ENCODE measurements at regions not wholly inside any gene's neighbourhood (a gene's known extent, or its start where the extent isn't known, plus 50 kb on each side); places are given as distances from the start of the nearest gene placed in this dataset.

GRCh38 chr4:125515016-125515415 lies 200.3 kb downstream of the FAT4 start:
- no peak overlapping the region for H3K4me3 ChIP-seq (ENCODE audit: low read length)
- no peak for DNase-seq (ENCODE audit: low read depth)
- H3K27me3 ChIP-seq (replicated peaks; ENCODE audit: control insufficient read depth, insufficient read depth, low read length), result no peaks in the 10 kb centered on the region
- H3K4me1 ChIP-seq (ENCODE audit: control insufficient read depth, insufficient read depth, low read length), result no peaks in the 10 kb centered on the region
- peaks cover 5% of the 10 kb centered on the region for H3K9me3 ChIP-seq (ENCODE audit: control insufficient read depth, low read length)
- no peaks in the 10 kb centered on the region for H3K36me3 ChIP-seq (ENCODE audit: control insufficient read depth, insufficient read depth, low read length, severe bottlenecking)
- H3K9ac ChIP-seq (ENCODE audit: low read length), result no peak overlapping the region

DNA sequence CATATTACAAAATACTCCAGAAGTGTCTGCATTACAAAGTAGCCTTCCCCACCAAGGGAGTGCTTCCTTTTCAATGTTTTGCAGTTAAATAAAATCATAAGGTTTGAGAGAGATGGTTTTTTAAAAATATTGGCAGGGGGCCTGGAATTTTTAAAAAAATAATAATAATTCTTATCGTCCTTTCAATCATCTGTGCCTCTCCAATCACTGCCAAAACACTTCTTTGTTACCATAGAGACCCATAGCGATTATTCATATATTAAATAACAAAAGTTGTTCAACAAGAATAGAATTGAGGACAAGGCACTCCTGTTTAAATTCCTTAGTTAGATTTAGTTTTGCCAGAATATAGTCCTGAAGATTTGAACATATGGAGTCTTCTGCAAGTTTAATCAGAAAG lies 203.1 kb downstream of the FAT4 start:
- Histone ChIP-seq H3K36me3 (ENCODE audit: control insufficient read depth, insufficient read depth, low read length, severe bottlenecking) (no peaks in the 10 kb centered on the region), H3K4me3 (ENCODE audit: low read length) (no peak overlapping the region), H3K27me3 (replicated peaks; ENCODE audit: control insufficient read depth, insufficient read depth, low read length) (no peaks in the 10 kb centered on the region), H3K4me1 (ENCODE audit: control insufficient read depth, insufficient read depth, low read length) (no peaks in the 10 kb centered on the region), H3K9me3 (ENCODE audit: control insufficient read depth, low read length) (peaks cover 5% of the 10 kb centered on the region), H3K9ac (ENCODE audit: low read length) (no peak overlapping the region)
- DNase-seq (ENCODE audit: low read depth), result no peak

- no peaks in the 10 kb centered on the region for H3K36me3 ChIP-seq (ENCODE audit: control insufficient read depth, insufficient read depth, low read length, severe bottlenecking)
- peaks cover 5% of the 10 kb centered on the region for H3K9me3 ChIP-seq (ENCODE audit: control insufficient read depth, low read length)
- no peaks in the 10 kb centered on the region for H3K4me1 ChIP-seq (ENCODE audit: control insufficient read depth, insufficient read depth, low read length)
- DNase-seq (ENCODE audit: low read depth), result no peak
- H3K4me3 ChIP-seq (ENCODE audit: low read length), result no peak overlapping the region
- no peak overlapping the region for H3K9ac ChIP-seq (ENCODE audit: low read length)
- H3K27me3 ChIP-seq (replicated peaks; ENCODE audit: control insufficient read depth, insufficient read depth, low read length), result no peaks in the 10 kb centered on the region
Observed at GRCh38 chr4:125518281-125518680, 203.5 kb downstream of the FAT4 start.

GRCh38 chr4:125519371-125520146 lies 204.8 kb downstream of the FAT4 start:
- Histone ChIP-seq H3K36me3 (ENCODE audit: control insufficient read depth, insufficient read depth, low read length, severe bottlenecking) (no peaks in the 10 kb centered on the region), H3K27me3 (replicated peaks; ENCODE audit: control insufficient read depth, insufficient read depth, low read length) (no peaks in the 10 kb centered on the region), H3K9ac (ENCODE audit: low read length) (no peak overlapping the region), H3K4me1 (ENCODE audit: control insufficient read depth, insufficient read depth, low read length) (no peaks in the 10 kb centered on the region), H3K4me3 (ENCODE audit: low read length) (no peak overlapping the region), H3K9me3 (ENCODE audit: control insufficient read depth, low read length) (peaks cover 5% of the 10 kb centered on the region)
- DNase-seq (ENCODE audit: low read depth), result no peak

DNA sequence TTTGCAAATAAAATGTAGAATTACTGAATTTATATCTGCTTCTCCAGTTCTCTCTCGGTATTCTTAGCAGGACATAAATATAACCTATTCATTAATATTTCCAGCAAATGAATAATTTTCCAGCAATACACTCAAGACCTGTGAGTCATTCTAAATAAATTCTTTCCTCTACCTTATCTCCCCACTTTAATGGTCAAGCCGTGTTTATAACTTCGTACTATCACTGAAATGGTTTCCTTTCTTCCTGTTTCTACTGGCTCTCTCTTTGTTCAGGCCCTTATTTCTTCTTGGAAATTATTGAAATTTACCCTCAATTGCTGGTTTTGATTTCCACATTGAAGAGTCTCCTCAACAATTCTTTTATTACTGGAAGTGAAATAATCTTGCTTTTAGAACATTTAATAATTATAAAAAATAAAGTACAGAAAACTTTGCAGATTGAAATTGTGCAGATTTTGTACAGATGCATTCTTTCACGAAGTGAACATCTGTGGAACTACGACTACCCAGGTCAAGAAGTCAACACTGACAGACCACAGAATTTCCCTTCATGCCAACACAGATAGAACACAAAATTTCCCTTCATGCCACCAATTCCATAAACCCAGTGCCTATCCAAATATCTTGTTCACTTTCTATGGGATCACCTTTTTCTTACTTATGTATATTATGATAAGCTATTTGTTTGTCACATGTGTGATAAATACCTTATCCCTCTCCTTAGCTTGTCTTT lies 205.7 kb downstream of the FAT4 start:
- peaks cover 1% of the 10 kb centered on the region for H3K9me3 ChIP-seq (ENCODE audit: control insufficient read depth, low read length)
- no peaks in the 10 kb centered on the region for H3K4me1 ChIP-seq (ENCODE audit: control insufficient read depth, insufficient read depth, low read length)
- no peak for DNase-seq (ENCODE audit: low read depth)
- no peaks in the 10 kb centered on the region for H3K27me3 ChIP-seq (replicated peaks; ENCODE audit: control insufficient read depth, insufficient read depth, low read length)
- H3K9ac ChIP-seq (ENCODE audit: low read length), result no peak overlapping the region
- no peaks in the 10 kb centered on the region for H3K36me3 ChIP-seq (ENCODE audit: control insufficient read depth, insufficient read depth, low read length, severe bottlenecking)
- no peak overlapping the region for H3K4me3 ChIP-seq (ENCODE audit: low read length)

GRCh38 chr4:125522588-125522987 lies 207.8 kb downstream of the FAT4 start:
- Histone ChIP-seq H3K36me3 (ENCODE audit: control insufficient read depth, insufficient read depth, low read length, severe bottlenecking) (no peaks in the 10 kb centered on the region), H3K9me3 (ENCODE audit: control insufficient read depth, low read length) (no peaks in the 10 kb centered on the region), H3K9ac (ENCODE audit: low read length) (no peak overlapping the region), H3K4me3 (ENCODE audit: low read length) (no peak overlapping the region), H3K27me3 (replicated peaks; ENCODE audit: control insufficient read depth, insufficient read depth, low read length) (no peaks in the 10 kb centered on the region), H3K4me1 (ENCODE audit: control insufficient read depth, insufficient read depth, low read length) (no peaks in the 10 kb centered on the region)
- no peak for DNase-seq (ENCODE audit: low read depth)

- H3K4me3 ChIP-seq (ENCODE audit: low read length), result no peak overlapping the region
- no peaks in the 10 kb centered on the region for H3K27me3 ChIP-seq (replicated peaks; ENCODE audit: control insufficient read depth, insufficient read depth, low read length)
- H3K9ac ChIP-seq (ENCODE audit: low read length), result no peak overlapping the region
- DNase-seq (ENCODE audit: low read depth), result no peak
- H3K36me3 ChIP-seq (ENCODE audit: control insufficient read depth, insufficient read depth, low read length, severe bottlenecking), result no peaks in the 10 kb centered on the region
- H3K9me3 ChIP-seq (ENCODE audit: control insufficient read depth, low read length), result no peaks in the 10 kb centered on the region
- no peaks in the 10 kb centered on the region for H3K4me1 ChIP-seq (ENCODE audit: control insufficient read depth, insufficient read depth, low read length)
Observed at GRCh38 chr4:125522992-125523391, 208.2 kb downstream of the FAT4 start.

GRCh38 chr4:125526420-125526819 lies 211.7 kb downstream of the FAT4 start:
- no peak for DNase-seq (ENCODE audit: low read depth)
- no peaks in the 10 kb centered on the region for H3K27me3 ChIP-seq (replicated peaks; ENCODE audit: control insufficient read depth, insufficient read depth, low read length)
- no peak overlapping the region for H3K4me3 ChIP-seq (ENCODE audit: low read length)
- H3K36me3 ChIP-seq (ENCODE audit: control insufficient read depth, insufficient read depth, low read length, severe bottlenecking), result no peaks in the 10 kb centered on the region
- no peak overlapping the region for H3K9ac ChIP-seq (ENCODE audit: low read length)
- H3K4me1 ChIP-seq (ENCODE audit: control insufficient read depth, insufficient read depth, low read length), result no peaks in the 10 kb centered on the region
- H3K9me3 ChIP-seq (ENCODE audit: control insufficient read depth, low read length), result no peaks in the 10 kb centered on the region

- Histone ChIP-seq H3K9ac (ENCODE audit: low read length) (no peak overlapping the region), H3K36me3 (ENCODE audit: control insufficient read depth, insufficient read depth, low read length, severe bottlenecking) (no peaks in the 10 kb centered on the region), H3K9me3 (ENCODE audit: control insufficient read depth, low read length) (peaks cover 1% of the 10 kb centered on the region), H3K4me1 (ENCODE audit: control insufficient read depth, insufficient read depth, low read length) (no peaks in the 10 kb centered on the region), H3K27me3 (replicated peaks; ENCODE audit: control insufficient read depth, insufficient read depth, low read length) (no peaks in the 10 kb centered on the region), H3K4me3 (ENCODE audit: low read length) (no peak overlapping the region)
- no peak for DNase-seq (ENCODE audit: low read depth)
Observed at GRCh38 chr4:125527681-125528080, 212.9 kb downstream of the FAT4 start.

- H3K27me3 ChIP-seq (replicated peaks; ENCODE audit: control insufficient read depth, insufficient read depth, low read length), result no peaks in the 10 kb centered on the region
- H3K4me1 ChIP-seq (ENCODE audit: control insufficient read depth, insufficient read depth, low read length), result no peaks in the 10 kb centered on the region
- no peaks in the 10 kb centered on the region for H3K36me3 ChIP-seq (ENCODE audit: control insufficient read depth, insufficient read depth, low read length, severe bottlenecking)
- no peak for DNase-seq (ENCODE audit: low read depth)
- H3K9me3 ChIP-seq (ENCODE audit: control insufficient read depth, low read length), result peaks cover 4% of the 10 kb centered on the region
- H3K4me3 ChIP-seq (ENCODE audit: low read length), result no peak overlapping the region
- H3K9ac ChIP-seq (ENCODE audit: low read length), result no peak overlapping the region
Observed at GRCh38 chr4:125529071-125529470, 214.3 kb downstream of the FAT4 start.

DNA sequence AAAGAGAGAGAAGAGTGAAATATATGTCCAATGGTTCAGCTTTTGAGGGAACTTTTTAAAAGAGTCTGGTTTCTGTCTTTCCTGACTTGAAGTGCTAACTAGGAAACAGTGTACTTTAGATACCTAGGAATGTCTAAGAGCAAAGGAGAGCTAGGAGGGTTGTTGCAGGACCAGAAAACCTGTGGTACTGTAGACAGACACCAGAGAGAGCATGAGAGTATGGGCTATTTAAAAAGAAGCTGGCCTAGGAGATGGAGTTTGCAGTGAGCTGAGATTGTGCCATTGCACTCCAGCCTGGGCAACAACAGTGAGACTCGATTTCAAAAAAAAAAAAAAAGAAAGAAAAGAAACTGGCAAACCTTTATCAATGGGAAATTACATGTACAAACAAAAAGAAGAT lies 223.9 kb downstream of the FAT4 start:
- H3K9me3 ChIP-seq (ENCODE audit: control insufficient read depth, low read length), result peaks cover 16% of the 10 kb centered on the region
- no peaks in the 10 kb centered on the region for H3K36me3 ChIP-seq (ENCODE audit: control insufficient read depth, insufficient read depth, low read length, severe bottlenecking)
- H3K4me1 ChIP-seq (ENCODE audit: control insufficient read depth, insufficient read depth, low read length), result no peaks in the 10 kb centered on the region
- no peak overlapping the region for H3K9ac ChIP-seq (ENCODE audit: low read length)
- no peak for DNase-seq (ENCODE audit: low read depth)
- H3K27me3 ChIP-seq (replicated peaks; ENCODE audit: control insufficient read depth, insufficient read depth, low read length), result no peaks in the 10 kb centered on the region
- no peak overlapping the region for H3K4me3 ChIP-seq (ENCODE audit: low read length)

Measured in adipocyte (in vitro differentiated cells).